ENCODE measurements at regions not wholly inside any gene's neighbourhood (a gene's known extent, or its start where the extent isn't known, plus 50 kb on each side); places are given as distances from the start of the nearest gene placed in this dataset.
A peak's percentile ranks its signal among the peaks of the same experiment; 100 is the strongest.

DNA sequence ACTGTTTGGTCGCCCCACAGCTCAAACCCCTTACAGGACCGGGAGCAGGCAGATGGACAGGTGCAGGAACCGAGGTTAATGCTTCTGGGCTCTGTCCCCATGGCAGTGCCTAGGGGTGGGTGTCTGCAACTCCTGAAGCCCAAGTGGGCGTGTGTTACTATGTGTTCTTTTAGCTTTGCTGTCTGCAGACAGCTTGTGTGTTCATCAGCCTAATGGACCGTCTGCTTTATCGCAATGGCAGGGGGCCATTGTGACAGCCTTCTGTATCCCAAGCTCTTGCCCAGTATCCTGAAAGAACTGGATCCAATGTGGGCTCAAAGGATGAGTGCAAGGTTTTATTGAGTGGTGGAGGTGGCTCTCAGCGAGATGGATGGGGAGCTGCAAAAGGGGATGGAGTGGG lies 266.7 kb downstream of the CSNK1G3 start:
- DNase-seq (ENCODE audit: insufficient read length, low spot score) (no peak), FAIRE-seq (no peak)

DNA sequence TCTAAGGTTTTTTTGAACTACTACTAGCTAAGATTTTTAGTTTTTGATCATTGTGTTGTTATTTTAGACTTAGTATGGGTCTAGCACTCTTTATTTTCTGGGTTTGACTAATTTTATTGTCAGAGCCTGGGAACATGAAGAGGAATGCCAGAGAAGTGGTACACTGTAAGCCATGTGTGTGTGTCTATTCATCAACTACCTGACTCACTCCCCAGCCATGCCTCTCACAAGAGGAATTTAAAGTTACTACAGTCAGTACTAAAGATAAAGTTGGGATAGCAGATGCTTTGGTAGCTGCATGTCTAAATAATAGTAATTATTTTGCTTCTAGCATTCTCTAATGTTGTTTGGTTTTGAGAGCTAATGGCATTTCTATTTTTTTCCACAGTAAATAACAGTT lies 264.8 kb downstream of the CSNK1G3 start:
- DNase-seq (ENCODE audit: insufficient read length, low spot score) (no peak), FAIRE-seq (no peak)

DNA sequence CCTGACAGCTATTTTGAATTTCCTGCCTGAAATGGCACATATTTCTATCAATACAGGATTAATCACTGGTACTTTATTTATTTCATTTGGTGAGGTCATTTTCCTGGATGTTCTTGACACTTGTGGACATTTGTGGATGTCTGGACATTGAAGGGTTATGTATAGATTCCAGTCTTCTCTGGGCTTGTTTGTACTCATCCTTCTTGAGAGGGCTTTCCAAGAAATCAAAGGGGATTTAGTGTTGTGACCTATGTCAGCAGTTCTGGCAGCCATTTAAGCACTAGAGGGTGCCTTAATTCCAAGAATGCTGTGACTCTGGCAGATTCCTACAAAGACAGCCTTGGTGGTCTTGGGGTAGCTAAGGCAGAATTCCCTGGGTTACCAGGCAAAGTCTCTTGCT lies 259.7 kb downstream of the CSNK1G3 start:
- FAIRE-seq (no peak), DNase-seq (ENCODE audit: insufficient read length, low spot score) (no peak)

DNA sequence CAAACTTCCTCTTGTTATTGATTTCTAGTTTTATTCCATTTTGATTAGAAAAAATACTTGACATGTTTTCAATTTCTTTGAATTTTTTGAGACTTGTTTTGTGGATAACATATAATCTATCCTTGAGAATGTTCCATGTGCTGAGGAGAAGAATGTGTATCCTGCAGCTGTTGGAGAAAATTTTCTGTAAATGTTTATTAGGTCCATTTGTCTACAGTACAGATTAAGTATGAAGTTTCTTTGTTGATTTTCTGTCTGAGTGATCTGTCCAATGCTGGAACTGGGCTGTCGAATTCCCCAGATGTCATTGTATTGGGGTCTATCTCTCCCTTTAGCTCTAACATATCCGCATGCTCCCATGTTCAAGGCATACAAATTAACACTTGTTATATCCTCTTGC lies 251.2 kb downstream of the CSNK1G3 start:
- DNase-seq (ENCODE audit: insufficient read length, low spot score) (no peak), FAIRE-seq (no peak)

DNA sequence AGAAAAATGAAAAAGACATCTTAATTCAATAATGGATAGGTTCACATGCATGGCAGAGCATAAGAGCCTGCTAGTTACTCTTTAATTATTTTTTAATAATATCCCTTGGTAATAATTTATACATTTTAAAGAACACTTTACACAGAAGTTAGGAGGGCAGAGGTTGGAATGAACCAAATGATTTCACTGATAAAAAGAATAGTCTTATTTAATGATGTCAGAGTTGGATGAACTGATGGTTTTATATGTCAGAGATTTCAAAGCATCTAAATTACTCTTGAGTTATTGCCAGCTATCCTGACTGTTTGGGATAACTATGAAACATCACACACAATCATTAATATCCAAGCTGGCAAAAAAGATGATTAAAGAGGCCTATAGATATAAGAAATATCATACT lies 244.8 kb downstream of the CSNK1G3 start:
- DNase-seq (ENCODE audit: insufficient read length, low spot score) (no peak), FAIRE-seq (no peak)

DNA sequence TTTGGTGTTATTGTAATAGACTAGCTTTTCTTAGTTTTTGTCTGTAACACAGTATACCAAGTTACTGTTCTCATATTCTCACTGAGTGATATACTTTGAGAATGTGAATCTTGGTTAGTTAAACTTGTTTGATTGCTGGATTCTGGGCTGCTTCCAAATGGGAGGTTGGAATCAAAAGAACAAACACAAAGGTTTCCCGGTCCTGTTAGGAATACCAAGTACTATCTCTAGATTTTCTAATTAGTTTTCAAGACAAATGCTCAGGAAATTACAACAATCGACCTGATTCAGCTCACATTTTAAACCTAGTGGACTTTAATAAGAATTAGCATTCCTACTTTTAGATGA lies 244.3 kb downstream of the CSNK1G3 start:
- FAIRE-seq (no peak), DNase-seq (ENCODE audit: insufficient read length, low spot score) (no peak)

DNA sequence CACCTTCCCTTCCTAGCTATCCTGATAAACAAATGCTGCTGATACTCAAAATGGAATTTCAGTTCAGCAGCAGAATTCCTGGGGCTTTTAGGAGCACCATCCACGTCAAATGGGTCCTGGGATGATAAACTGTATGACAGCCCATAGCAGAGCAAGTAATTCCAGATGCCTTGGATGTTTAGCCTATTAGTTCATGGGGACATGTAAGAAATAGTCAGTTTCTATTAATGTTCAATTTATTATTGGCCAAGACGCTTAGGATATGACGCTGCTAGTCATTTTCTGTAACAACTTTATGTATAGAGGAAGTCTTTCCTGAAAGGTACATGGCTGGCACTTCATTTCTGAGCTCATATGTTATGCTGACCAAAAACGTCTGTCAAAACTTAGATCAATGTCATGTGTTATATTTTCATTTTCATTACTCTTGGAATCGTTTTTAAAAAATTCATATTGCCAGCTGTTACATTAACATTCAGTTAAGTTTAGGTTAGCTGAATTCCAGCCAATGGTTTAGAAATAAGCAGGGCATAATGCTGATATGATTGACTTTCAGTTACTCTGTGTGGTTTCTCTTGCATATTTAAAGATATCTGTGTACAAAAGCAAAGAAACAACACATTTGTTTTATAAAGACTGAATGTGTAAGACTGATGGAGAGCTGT lies 243.8 kb downstream of the CSNK1G3 start:
- FAIRE-seq (no peak), DNase-seq (ENCODE audit: insufficient read length, low spot score) (peak; percentile 13)

DNA sequence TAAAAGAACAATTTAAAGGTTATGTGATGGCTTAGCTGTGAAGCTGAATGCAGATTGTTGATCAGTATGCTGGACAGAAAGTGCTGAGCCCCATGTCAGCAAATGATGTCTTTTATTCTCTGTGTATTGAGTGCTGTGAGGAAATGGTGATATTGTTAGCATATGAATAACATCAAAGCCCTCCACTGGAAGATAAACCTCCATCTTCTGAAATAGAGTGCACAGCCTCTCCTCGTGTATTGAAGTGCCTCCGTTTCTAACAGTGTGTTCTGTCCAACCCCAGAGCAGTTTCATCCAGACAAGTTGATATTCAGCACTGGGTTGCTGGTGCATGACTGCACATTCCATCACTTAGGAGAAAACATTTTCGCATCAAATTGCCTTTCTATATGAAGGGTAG lies 242.9 kb downstream of the CSNK1G3 start:
- no peak for DNase-seq (ENCODE audit: insufficient read length, low spot score)
- no peak for FAIRE-seq

DNA sequence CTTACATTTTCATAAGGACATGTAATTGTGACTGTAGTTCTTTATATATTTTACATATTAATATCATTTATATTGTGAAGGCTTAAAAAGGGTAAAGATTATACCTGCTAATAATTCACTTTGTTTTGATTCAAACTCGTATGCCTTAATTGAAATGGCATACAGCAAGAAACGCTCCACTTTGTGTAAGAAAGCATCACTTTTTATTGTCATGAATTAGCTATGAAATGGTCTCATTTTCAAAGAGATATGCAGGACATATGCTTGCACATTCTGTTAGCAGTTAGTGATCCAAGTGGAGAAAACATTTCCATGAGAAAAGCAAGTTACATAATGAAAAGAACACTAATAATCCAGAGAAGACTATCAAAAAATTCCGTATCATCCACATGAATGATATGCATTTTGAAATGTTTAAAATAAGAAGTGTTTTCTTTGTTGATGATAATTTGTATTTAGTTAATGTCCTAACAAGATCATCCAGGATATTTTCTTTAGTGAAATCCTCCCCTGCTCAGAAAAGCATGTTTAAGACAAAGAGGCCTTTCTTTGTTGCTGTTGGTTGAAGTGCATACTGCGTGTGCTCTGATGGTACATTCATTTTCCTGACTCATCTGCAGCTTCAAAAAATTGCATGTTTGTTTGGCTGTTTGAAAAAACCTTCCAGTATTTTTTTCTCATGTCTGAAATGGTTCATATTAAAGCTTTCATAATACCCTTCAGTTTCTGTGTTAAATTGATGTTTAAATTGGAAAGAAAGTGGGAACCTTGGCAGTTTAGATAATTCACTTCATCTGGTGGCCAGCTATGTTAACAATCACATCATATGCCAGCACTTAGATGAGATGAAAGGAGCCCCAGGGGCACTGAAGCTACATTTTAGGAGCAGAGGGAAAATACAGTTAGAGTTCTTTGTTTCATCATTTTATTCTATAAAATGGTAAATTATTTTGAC lies 242.2 kb downstream of the CSNK1G3 start:
- no peak for FAIRE-seq
- DNase-seq (ENCODE audit: insufficient read length, low spot score): no peak

DNA sequence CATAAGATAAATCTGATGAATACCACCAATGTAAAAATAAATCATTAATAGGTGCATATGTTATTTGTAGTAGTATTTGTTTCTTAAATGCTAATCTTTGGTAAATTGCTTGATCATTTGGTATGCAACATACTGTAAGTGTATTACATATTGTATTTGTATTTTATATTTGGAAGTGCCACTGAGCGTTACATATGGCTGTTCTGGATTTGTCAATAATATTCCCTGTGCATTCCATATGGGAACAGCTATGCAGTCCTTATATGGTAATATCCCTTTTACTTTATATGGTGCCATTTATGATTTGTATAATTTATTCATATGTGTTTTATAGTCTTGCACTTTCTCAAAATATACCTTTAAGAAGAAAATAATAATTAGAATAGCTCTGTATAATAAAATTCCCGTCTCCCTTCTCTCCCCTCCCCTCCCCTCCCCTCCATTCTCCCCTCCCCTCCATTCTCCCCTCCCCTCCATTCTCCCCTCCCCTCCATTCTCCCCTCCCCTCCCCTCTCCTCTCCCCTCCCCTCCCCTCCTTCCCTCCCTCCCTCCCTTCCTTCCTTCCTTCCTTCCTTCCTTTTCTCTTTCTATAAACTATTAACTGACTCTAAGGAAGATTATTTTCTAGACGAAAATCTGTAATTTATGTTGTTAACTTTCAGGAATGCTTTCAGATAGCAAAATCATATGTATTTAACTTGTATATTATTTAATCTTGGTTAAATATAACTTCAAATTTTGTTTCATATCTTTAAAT lies 241.4 kb downstream of the CSNK1G3 start:
- no peak for DNase-seq (ENCODE audit: insufficient read length, low spot score)
- no peak for FAIRE-seq

DNA sequence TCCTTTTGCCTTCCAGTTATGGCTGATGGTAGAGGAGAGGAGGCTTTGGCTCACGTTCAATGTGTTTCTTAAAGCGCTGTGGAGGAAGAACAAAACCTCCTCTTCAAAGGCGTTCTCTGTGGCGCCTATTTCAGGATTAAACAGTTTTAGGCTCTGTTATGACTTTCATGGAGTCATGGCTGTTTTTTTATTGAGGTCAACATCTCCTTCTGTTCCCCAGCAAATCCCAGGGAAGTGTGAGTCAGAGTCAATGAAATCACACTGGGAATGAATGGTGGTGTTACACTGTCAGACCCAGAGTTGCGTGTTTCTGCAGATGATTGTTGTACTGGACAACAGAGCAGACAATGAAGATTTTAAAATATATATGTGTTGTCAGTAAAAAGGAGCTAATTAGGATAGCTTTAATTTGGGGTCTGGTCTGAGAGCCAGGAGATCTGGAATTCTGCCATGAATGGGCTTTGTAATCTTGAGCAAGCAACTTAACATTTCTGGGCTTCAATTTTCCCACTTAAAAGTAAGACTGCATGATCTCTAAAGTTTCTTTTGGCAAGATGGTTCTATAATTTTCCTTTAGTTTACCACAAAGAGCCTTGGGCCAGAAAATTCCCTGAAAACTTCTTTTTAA lies 240.7 kb downstream of the CSNK1G3 start:
- DNase-seq (ENCODE audit: insufficient read length, low spot score): no peak

DNA sequence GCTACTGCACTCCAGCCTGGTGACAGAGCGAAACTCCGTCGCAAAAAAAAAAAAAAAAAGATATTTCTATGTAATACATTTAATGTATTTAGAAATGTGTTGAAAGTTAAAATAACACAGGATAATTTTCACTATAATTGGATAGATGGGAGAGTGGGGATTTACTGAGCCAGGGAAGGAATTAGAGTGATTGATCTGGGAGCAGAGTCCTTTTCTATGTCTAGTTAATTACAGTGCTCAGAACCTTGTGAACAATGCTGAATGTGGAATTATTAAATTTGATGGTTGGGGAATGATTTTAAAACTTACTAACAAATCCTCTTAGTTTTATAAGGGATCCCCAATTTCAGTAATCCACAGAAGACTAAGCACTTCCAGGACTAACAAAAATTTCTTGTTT lies 239.7 kb downstream of the CSNK1G3 start:
- FAIRE-seq (no peak), DNase-seq (ENCODE audit: insufficient read length, low spot score) (no peak)

More for the DNA sequence above, 240.7 kb downstream of the CSNK1G3 start:
- FAIRE-seq: no peak

DNA sequence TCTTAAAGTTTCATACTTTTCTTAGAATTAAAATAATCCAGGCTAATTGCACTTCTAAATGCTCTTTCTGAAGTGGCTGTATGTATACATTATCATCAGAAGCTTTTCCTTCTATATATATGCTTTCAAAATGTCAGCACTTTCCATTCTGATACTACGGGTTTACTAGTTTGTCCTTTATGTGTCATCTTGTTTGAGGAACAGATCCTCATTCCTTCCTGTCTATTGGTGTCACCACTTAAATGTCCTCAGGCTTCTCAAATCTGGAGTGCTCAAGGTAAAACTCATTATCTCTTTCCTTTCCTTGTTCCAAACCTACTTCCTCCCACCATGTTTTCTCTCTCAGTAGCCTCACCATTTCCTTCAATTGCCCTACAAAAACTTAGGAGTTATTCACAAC lies 236.3 kb downstream of the CSNK1G3 start:
- no peak for DNase-seq (ENCODE audit: insufficient read length, low spot score)
- no peak for FAIRE-seq

DNA sequence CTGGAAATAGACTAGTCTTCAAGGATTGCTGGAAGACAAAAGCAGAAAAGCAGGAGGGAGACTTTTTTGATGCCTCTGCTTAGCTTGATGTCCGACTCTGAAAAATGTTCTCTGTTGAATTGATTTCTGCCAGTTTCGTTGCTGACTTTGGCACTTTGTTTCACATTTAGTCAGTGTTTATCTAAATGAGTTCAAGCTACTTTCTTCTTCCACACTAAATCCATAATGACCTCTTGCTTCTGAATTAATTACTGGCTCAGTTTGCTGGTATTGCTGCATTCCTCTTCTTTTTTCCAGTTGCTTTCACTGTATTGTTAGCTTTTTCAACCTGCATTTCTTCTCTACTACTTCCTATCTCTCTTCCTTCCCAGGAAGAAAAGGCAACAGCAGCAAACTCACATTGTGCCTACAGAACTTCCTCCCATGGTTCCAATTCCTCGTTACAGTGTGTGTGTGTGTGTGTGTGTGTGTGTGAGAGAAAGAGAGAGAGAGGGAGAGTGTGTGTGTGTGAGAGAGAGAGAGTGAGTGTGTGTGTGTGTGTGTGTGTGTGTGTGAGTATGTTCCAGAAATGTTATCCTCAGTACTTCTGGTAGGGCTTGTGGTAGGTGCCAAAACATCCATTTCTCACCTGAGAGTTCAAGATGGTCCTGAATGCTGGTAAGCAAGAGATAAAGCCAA lies 234.8 kb downstream of the CSNK1G3 start:
- FAIRE-seq (peak; percentile 40), DNase-seq (ENCODE audit: insufficient read length, low spot score) (no peak)

DNA sequence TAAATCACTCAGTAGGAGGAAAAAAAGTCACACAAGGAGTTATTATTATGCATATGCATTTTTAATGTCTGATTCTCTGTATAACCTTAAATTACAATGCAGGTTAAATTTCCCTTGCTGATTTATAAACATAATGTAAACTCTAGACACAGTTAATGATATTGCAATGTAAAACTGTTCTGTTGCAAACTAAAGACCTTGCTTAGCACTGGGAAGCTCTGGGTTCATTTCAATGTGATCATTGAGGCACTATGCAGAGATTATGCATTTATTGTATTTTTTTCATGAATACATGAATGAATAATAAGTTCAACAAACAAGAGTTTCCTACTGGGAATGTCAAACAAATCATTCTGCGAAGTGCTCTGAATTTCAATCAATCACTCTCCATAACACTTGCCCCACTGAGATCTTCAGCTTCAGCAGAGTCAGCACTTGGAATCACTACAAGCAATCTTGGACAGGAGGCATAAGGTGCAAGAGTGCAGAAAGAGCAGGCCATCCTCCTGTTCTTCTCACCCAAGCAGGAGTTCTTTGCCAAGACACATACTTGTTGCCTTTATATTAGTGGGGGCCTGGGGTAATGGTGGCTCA lies 232.1 kb downstream of the CSNK1G3 start:
- FAIRE-seq (no peak), DNase-seq (ENCODE audit: insufficient read length, low spot score) (no peak)

DNA sequence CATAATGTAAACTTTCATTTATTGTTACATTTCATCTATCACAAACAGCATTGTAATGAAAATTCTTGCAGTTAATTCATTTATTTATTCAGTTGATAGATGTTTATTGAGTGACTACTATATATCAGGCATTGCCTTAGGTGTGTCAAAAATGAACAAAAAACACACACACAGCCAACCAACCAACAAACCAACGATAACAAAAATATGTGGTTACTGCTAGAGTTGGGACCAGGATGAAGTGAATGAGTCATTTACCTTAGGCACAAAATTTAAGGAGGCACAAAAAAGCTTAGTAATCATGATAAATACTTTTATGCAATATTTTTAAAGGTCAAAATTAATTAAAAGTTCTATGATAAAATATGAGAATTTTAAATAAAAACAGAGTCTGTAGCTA lies 223.4 kb downstream of the CSNK1G3 start:
- DNase-seq (ENCODE audit: insufficient read length, low spot score): no peak
- FAIRE-seq: no peak

DNA sequence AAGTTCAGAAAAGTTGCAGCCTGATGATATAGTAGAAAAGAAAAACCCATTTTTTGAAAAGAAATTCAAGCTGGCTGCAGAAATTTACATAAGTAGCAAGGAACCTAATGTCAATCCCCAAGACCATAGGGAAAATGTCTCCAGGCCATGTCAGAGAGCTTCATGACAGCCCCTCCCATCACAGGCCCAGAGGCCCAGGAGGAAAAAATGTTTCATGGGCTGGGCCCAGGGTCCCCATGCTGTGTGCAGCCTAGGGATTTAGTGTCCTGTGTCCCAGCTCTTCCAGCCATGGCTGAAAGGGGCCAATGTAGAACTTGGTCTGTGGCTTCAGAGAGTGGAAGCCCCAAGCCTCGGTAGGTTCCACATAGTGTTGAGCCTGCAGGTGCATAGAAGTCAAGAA lies 220.3 kb downstream of the CSNK1G3 start:
- FAIRE-seq: no peak

DNA sequence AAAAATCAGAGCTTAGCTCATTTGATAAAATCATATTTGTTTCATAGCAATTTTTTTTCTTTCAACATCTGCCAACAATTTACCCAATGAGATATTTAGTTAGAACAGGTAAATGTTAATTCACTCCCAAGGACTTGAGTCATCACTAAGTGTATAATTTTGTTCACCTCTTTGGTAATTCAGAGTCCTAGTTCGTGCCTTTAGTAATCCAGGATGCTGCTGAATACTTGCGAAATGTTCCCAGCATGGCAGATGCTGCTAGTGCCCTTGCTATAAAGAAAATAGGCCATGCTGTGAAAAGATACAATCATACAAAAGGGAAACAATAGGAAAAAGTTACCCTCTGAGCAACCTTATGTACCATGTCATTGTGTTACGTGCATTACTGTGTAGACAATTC lies 210.5 kb downstream of the CSNK1G3 start:
- no peak for FAIRE-seq

More for the DNA sequence above, 220.3 kb downstream of the CSNK1G3 start:
- DNase-seq (ENCODE audit: insufficient read length, low spot score): no peak

DNA sequence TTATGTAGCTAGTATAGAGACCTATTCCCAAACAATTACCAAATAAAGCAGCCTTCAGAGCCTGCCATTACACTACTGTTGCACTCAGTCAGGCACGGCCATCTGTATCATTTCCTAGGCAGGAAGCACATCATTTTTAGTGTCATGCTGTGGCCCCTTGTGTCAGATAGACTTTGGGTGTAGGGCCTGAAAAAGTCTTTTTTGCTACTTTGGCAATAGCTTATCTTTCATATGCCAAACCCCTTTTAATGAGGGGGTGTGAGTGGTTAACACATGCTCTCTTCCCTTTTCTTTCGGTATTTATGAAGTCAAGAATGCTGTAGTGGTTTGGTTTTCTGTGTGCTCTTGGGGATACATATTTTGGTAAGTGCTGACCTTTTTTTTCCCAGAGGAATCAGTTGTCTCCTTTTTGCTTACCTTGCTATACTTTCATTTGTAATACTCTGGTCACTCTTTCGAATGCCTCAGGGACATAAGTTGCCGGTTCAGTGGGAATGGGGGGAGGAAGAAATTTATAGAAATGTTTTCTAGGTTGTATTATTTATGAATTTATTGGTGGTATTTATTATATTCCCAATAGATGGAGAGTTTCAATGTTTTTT lies 209.8 kb downstream of the CSNK1G3 start:
- FAIRE-seq (no peak), DNase-seq (ENCODE audit: insufficient read length, low spot score) (no peak)

More for the DNA sequence above, 210.5 kb downstream of the CSNK1G3 start:
- DNase-seq (ENCODE audit: insufficient read length, low spot score): no peak

DNA sequence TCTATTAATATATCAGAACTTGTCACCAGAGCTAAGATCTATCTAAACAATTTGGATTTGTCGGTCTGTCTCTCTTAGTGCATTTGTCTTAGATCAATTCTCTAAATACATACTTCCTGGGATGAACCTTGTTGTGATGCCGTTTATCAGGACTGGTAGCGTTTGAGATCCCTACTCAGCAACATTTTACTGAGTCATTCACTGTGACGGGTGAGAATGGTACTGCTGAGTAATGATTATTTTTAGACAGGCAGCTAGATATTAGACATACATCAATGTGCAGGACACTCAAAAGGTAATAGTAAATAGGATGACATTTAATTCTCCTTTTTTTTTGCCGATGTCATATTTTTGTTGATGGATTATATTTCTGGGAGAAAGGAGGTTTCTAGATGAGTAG lies 209.0 kb downstream of the CSNK1G3 start:
- DNase-seq (ENCODE audit: insufficient read length, low spot score): no peak
- peak; percentile 68 for FAIRE-seq
